HG02885 (cell line): ENCODE measurements at regions not wholly inside any gene's neighbourhood (a gene's known extent, or its start where the extent isn't known, plus 50 kb on each side); places are given as distances from the start of the nearest gene placed in this dataset.
"Not testable (repeated sequence)": the region's sequence is repeated elsewhere in the genome, so short reads cannot be mapped to it uniquely, and the experiment has no call there.

Experiments used
- ATAC-seq: cut with Tn5 transposase; IDR thresholded peaks from one replicate; pipeline ENCODE4 v1.9.1; 2021; ENCODE audit warnings: mild to moderate bottlenecking; ENCODE audit not compliant: unreplicated experiment, poor library complexity

DNA sequence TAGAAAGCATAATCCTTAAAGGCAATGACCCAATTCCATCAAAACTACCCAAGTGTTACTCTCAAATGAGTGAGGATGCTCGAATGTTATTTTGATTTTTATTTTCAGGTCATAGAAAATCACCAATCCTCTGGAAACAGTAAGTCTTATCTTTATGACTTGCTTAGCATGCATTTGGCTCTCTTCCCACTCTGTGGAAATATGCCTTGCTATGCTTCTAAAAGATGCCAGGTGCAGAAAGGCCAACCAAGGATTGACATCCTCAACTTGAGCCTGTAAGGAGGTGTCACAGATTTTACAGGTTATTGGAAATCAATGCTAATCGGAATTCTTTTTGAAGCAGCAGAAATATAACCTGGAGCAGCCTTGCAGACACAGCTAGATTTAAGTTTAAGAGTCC lies 543.9 kb upstream of the LINC00305 start:
- no peak for ATAC-seq

DNA sequence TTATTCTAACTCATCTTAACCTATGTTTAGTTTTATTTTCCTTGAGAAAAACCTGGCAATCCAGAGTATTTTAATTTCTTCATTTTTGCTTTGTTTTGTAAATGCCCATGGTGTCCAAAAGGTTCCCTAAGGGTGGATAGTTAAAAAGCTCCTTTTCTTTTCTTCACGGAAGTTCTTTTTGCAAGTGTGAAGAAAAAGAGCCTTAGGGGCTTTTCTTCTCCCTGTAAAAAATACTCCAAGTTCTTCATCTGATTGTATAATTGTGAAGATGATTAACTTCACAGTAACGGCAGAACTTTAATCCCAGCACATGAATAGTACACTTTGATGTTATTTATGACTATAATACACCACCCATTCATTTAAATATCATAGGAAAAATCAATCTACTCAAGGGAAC lies 530.2 kb upstream of the LINC00305 start:
- ATAC-seq: no peak

DNA sequence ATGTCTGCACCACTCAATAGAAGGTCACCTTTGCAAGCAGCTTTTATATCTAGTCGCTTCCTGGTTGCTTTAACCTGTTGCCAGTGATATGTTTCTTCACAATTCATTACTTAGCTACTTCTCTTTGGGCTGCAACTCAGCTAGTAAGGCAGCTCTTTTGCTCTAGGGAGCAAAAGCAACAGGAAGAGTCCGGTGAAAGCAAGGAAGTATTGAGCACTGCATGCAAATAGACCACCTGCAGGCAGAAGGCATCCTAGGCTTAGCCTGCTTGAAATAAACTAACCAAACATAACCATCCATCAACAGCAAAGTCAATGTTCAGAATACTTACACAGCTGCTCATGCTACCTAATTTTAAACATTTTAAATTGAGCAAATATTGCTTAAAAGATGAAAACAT lies 529.2 kb upstream of the LINC00305 start:
- no peak for ATAC-seq

GRCh38 chr18:64674694-64675093 lies 525.8 kb upstream of the LINC00305 start:
- ATAC-seq: no peak

- ATAC-seq: not testable (repeated sequence)
Measured at GRCh38 chr18:64671293-64671692, 522.4 kb upstream of the LINC00305 start.

- ATAC-seq: no peak
Measured at GRCh38 chr18:64668461-64668962, 519.6 kb upstream of the LINC00305 start.

DNA sequence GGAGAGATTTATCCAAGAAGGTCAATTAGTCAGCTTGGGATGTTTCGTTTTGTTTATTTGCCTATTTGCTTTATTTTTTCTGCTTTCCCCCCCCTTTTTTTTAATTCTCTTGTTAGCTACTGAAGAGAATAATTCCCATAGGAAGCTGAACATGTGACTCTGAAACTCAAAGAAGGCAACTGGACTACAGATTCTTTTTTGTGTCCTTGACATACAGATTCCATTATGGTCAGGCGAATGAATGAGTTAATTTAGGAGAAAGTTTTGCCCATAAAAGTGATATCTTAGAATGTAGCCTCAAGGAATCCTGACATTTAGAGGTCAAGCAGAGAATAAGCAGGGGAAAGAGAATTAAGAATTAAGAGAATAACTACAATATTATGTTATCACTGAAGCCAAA lies 514.2 kb upstream of the LINC00305 start:
- ATAC-seq: no peak

GRCh38 chr18:64659196-64659595 lies 510.3 kb upstream of the LINC00305 start:
- no peak for ATAC-seq

GRCh38 chr18:64653068-64653467 lies 504.2 kb upstream of the LINC00305 start:
- no peak for ATAC-seq

- no peak for ATAC-seq
Measured at GRCh38 chr18:64650068-64650467, 501.2 kb upstream of the LINC00305 start.

DNA sequence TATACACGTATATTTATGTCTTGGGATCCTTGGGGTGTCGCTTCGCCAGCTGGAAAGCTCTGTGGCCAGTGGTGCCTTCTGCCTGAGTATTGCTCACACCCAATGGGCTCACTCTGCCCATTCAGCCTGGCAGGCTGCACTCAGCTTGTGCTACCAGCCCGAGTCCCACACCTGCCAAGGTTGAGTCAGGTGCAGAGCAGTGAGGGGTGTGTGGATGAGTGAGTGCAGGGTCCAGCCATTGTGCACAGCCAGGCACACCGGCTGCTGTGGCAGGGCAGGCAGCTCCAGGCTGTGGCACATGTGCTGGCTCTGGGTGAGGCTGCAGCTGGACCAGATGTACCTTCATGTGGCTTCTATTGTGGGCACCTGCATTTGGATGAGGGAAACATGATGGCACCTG lies 496.9 kb upstream of the LINC00305 start:
- no peak for ATAC-seq

GRCh38 chr18:64639536-64639935 lies 490.6 kb upstream of the LINC00305 start:
- ATAC-seq: no peak

GRCh38 chr18:64620971-64621560 lies 472.2 kb upstream of the LINC00305 start:
- ATAC-seq: no peak

GRCh38 chr18:64618390-64618789 lies 469.5 kb upstream of the LINC00305 start:
- no peak for ATAC-seq

DNA sequence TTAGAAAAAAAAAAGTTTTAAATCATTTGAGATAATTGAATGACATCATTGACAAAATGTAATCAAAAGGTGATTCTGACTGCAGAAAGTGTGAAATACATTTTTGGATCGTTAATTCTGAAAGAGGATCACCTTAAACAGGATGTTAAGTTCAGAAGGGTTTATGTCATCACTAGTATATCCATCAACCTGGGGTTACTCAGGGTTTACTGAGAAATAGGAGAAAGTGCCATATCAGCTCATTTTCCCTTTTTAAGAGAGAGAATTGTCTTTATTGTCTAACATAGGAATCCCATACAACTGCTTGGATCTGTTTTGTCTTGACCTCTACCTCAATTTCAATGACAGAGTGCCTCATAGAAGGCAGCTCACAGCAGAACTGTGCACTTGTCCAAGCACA lies 466.1 kb upstream of the LINC00305 start:
- no peak for ATAC-seq

DNA sequence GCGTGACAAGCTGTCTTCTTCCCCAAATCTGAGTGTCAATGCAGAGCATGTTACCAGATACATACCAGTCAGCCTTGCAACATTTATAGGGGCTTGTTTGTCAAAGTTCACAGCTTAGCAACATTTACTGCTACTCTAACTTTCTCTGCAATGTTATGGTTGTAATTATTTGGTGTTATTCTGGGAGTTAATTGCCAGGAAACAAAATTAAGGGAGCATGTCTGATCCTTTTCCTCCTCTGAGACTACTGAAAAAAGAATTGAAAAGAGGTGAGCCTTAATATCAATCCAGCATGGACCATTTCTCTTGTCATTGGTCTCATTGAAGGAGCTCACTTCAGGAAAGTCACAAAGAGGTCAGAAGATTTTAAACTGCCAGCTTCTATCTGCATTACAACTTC lies 465.6 kb upstream of the LINC00305 start:
- no peak for ATAC-seq

DNA sequence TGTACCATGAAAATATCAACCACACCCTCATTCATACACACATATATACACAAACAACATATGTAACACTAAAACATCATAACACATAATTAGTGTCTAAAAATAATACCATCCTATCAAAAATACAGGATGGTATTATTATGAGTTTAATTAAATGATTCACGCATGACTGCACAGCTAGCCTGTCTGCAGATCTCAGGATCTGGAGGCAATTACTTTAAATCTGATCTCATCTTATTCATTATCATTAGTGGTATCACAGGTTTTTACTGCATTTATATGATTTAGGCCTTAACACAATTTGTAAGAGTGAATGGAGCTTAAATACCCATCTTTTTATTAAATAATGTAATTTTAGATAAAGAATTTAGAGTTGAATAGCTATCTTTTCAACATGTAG lies 443.4 kb upstream of the LINC00305 start:
- ATAC-seq: no peak

- no peak for ATAC-seq
Measured at GRCh38 chr18:64589000-64589399, 440.1 kb upstream of the LINC00305 start.

GRCh38 chr18:64566456-64566855 lies 417.6 kb upstream of the LINC00305 start:
- no peak for ATAC-seq

DNA sequence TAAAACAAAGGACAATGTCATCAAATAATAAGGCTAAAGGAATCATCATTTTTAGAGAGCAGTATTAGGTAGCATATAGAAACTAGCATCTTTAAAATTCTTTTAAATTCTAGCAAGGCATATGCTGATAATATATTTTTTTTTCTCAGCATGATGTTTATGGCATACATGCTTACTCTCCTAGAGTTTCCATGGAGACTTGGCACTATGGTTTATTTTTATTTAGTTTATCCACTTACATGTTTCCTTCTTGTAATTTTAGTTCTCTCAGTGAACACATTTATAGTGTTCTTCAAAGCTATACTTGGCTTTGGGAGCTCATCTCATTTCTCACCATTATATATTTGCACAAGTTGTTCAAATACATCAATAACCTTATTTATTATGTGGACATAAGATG lies 413.8 kb upstream of the LINC00305 start:
- ATAC-seq: no peak

- no peak for ATAC-seq
Measured at GRCh38 chr18:64546451-64546850, 397.6 kb upstream of the LINC00305 start.

DNA sequence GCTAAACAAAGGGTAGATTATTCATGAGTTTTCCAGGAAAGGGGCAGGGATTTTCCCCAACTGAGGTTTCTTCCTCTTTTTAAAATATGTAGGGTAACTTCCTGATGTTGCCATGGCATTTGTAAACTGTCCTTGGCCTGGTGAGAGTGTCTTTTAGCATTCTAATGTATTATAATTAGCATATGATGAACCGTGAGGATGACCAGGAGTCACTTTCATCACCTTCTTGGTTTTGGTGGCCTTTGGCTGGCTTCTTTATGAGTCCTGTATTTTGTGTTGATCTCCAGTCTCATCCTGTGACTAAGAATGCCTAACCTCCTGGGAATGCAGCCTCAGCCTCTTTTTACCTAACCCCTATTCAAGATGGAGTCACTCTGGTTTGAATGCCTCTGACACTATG lies 391.0 kb upstream of the LINC00305 start:
- ATAC-seq: no peak

DNA sequence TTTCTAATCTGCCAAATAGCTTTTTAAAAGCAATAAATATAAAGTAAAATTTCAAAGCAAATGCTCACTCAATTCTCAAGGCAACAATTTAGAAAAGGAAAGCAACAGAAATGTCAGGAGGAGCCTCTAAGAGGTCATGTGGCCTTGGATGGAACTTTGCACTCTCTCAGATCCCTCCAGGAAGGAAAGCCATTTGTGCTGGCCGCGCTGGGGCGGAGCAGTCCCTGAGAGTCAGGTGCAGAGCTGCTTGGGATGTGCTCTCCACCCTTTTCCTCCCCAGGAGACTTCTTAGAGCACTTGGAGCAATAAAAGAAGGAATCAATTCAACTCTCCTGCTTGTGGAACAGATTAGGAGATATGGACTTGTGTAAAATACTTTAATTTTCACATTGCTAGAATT lies 379.8 kb upstream of the LINC00305 start:
- no peak for ATAC-seq
